PC-9 (cell line): ENCODE measurements at regions not wholly inside any gene's neighbourhood (a gene's known extent, or its start where the extent isn't known, plus 50 kb on each side); places are given as distances from the start of the nearest gene placed in this dataset.

Experiments
- EZH2 ChIP-seq: fragments of 200-600 bp; sonication (generic); IDR thresholded peaks from 2 replicates; pipeline ENCODE4 v1.8.0; 2017; ENCODE audit warnings: antibody characterized with exemption, low read depth
- TF ChIP-seq, protein P1 (sequence below): fragments of 200-600 bp; sonication (generic); conservative IDR thresholded peaks from 2 replicates; pipeline ENCODE4 v1.6.1; 2017; ENCODE audit warnings: mixed run types, antibody characterized with exemption, mild to moderate bottlenecking, moderate library complexity

DNA sequence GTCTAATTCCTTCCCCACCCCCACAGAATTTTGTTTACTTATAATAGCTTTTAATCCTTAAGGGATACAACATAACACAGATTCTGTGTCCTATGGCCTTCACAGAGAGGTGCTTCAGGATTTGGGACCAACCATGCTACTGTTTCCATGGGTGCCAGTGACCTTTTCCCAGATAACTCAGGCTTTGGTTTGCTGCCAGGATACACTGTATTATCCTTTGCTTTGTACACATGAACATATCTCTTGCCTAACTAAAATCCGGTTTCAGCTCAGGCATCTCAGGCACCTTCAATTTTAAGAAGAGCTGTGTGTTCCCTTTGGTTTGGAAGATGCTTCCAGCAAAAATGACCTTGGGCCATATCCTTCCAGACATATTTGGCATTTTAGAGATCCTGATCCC, 428.4 kb upstream of the CDH5 start:
- TF ChIP-seq, protein P1, sequence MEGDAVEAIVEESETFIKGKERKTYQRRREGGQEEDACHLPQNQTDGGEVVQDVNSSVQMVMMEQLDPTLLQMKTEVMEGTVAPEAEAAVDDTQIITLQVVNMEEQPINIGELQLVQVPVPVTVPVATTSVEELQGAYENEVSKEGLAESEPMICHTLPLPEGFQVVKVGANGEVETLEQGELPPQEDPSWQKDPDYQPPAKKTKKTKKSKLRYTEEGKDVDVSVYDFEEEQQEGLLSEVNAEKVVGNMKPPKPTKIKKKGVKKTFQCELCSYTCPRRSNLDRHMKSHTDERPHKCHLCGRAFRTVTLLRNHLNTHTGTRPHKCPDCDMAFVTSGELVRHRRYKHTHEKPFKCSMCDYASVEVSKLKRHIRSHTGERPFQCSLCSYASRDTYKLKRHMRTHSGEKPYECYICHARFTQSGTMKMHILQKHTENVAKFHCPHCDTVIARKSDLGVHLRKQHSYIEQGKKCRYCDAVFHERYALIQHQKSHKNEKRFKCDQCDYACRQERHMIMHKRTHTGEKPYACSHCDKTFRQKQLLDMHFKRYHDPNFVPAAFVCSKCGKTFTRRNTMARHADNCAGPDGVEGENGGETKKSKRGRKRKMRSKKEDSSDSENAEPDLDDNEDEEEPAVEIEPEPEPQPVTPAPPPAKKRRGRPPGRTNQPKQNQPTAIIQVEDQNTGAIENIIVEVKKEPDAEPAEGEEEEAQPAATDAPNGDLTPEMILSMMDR, result no peak
- TF ChIP-seq EZH2, result no peak
